IPS-18c (cell line): ENCODE measurements at regions not wholly inside any gene's neighbourhood (a gene's known extent, or its start where the extent isn't known, plus 50 kb on each side); places are given as distances from the start of the nearest gene placed in this dataset.
"Not testable (repeated sequence)": the region's sequence is repeated elsewhere in the genome, so short reads cannot be mapped to it uniquely, and the experiment has no call there.

ENCODE experiments used
- H3K4me3 ChIP-seq: 2 replicates; pipeline ENCODE4 v1.7.0; 2013; ENCODE audit warnings: low read depth, mild to moderate bottlenecking, low read length, moderate library complexity; ENCODE audit not compliant: insufficient read depth
- H3K9me3 ChIP-seq: one replicate; pipeline ENCODE4 v1.6.1; 2013; ENCODE audit warnings: mild to moderate bottlenecking, low read length, moderate library complexity; ENCODE audit not compliant: control insufficient read depth, insufficient read depth

- Histone ChIP-seq H3K9me3 (no peaks in the 10 kb centered on the region), H3K4me3 (no peak overlapping the region)
These were observed 411.7 kb downstream of the KCNRG start for GRCh38 chr13:50426927-50427326.

GRCh38 chr13:50427511-50427910, 412.3 kb downstream of the KCNRG start:
- not testable (repeated sequence) for H3K4me3 ChIP-seq, H3K9me3 ChIP-seq

DNA sequence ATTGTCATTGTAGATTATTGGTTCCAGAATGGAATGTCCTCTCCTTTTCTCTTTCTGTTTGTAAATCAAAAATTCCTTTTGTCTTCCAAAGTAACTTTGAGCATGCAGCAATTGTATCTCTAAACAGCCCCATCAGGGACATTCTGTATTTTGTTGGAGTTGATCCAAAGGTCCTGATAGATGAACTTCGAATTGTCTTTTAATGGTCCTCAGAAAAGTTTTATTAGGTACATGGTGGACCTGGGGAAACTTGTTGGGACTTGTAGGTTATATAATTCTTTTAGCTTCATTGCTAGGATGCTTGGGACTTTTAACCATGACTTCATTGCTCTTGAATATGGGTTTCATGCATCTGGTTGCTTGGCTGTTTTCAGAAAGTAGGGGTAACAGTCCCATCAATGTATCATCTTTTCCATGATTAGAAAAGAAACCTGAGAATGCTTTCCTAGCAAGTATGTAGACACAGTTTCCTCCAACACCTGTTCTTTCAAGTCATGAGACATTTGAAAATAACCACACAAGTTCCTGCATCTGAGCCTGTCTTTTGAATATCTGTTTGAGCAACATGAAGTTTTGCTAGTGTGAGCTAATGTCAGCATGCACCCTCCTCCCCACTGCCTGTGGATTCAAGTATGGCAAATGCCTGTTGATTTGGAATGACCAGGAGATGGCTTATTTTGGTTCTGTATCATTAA, 413.1 kb downstream of the KCNRG start:
- Histone ChIP-seq H3K9me3 (no peaks in the 10 kb centered on the region), H3K4me3 (no peak overlapping the region)

- H3K4me3 ChIP-seq: no peak overlapping the region
- no peaks in the 10 kb centered on the region for H3K9me3 ChIP-seq
These were observed 408.5 kb downstream of the DLEU7 start for GRCh38 chr13:50435011-50435410.

GRCh38 chr13:50437252-50437651, 406.2 kb downstream of the DLEU7 start:
- Histone ChIP-seq H3K4me3 (no peak overlapping the region), H3K9me3 (no peaks in the 10 kb centered on the region)

DNA sequence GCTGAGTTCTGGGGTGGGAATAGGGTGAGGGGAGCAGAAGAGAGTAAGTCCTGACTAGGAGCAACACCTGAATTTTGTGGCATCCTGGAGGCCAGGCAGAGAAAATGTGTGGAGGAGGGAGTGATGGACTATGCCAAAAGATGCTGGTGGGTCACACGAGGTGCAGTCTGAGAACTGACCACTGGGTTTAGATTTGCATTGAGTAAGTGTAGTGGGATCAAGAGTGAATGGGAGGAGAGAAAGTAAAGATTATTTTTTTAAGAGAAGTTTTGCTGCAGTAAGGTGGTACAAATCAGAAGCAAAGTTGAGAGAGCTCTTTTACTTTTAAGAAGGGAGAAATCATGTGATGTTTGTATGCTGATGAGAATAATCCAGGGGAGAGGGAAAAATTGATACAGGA, 405.1 kb downstream of the DLEU7 start:
- no peak overlapping the region for H3K4me3 ChIP-seq
- no peaks in the 10 kb centered on the region for H3K9me3 ChIP-seq

DNA sequence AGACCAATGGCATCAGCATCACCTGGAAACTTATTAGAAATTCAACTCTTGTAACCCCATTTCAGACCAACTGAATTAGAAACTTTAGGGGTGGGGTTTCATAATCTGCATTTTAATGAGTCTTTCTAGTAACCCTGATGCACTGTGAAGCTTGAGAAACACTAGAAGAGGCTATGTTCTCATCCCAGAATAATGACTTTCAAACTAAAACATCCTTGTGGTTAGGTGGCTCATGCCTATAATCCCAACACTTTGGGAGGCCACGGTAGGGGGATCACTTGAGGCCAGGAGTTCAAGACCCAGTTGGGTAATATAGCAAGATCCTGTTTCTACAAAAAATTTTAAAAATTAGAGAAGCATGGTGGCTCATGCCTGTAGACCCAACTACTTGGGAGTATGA, 402.4 kb downstream of the DLEU7 start:
- H3K9me3 ChIP-seq: no peaks in the 10 kb centered on the region
- H3K4me3 ChIP-seq: no peak overlapping the region

DNA sequence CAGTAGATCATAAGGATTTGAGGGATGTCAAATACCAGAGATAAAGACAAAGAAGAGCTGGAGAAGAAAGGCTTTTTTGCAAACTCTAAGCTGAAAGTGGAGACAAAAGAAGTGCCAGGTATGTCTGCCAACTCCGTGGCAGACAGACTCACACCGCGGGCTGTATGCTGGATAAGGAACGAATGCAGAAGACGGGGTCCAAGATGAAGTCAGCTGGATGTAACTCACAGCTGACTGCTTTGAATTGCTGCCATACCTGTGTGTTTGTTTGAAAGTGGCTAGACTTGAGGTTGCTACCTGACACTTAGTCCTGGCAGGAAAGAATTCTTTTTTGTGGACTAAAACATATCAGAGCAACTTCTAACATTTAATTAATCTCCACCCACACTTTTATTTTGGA, 398.8 kb downstream of the DLEU7 start:
- Histone ChIP-seq H3K9me3 (no peaks in the 10 kb centered on the region), H3K4me3 (no peak overlapping the region)

DNA sequence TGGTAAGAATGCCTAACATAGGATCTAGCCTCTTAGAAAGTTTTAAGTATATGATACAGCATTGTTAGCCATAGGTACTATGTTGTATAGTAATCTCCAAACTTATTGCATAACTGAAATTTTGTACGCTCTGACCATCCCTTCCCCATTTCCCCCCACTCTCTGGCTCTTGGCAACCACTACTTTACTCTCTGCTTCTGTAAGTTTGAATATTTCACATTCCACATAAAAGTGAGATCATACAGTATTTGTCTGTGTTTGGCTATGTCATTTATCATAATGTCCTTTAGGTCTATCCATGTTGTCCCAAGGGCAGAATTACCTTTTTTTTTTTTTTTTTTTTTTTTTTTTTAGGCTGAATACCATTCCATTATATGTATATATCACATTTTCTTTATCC, 396.9 kb downstream of the DLEU7 start:
- Histone ChIP-seq H3K9me3 (no peaks in the 10 kb centered on the region), H3K4me3 (no peak overlapping the region)

DNA sequence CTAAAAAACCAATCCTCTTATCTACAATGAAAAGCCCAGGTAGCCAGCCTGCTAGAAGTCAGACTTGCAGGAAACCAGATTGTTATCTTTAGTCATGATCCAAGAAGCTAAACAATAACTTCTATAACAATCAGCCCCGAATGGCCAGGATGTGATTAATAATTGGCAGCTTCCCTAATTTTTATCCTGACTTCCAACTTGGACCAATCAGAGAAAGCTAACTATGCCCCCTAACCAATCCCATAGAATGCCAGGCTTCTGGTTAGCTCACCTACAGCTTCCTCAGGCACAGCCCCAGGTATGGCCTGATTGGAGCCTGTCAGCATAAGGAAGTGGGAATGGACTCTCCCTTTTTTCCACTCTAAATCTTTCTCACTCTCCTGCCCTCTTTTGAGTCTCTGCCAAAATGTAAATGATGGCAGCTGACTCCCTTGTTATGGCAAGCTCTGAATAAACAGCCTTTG, 394.9 kb downstream of the DLEU7 start:
- H3K4me3 ChIP-seq: no peak overlapping the region

DNA sequence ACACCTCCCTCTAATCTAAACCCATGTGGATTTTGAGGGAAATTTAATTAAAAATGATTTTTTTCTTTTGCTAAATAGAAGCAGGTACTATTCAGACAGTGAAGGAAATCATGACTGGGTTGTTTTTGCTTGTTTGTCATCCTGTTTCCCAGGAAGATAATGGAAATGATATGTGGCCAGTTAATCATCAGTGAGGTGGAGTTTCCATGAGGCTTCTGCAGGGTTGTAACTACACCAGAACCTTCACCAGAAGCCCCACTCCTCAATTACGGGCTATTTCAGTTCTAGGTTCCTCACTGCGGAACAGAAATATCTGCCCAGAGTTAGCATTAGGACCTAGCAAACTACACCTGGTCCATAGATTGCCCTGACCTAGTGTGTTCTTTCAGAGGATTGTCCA, 394.0 kb downstream of the DLEU7 start:
- Histone ChIP-seq H3K4me3 (no peak overlapping the region), H3K9me3 (no peaks in the 10 kb centered on the region)

More for the DNA sequence above, 394.9 kb downstream of the DLEU7 start:
- no peaks in the 10 kb centered on the region for H3K9me3 ChIP-seq

DNA sequence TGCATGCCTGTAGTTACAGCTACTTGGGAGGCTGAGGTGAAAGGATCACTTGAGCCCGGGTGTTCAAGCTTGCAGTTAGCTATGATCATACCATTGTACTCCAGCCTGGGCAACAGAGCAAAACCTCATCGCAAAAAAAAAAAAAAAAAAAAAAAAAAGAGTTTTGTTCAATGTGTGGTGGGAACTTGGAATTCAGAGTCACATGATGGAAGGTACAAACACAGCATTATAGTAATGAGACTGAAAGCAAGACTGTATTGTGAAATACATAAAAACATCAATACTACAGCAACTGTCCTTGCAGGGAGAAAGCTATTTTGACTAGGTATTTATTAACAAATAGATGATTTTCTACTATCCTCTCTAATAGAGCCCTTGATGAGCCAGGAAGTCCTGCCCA, 393.2 kb downstream of the DLEU7 start:
- Histone ChIP-seq H3K9me3 (no peaks in the 10 kb centered on the region), H3K4me3 (no peak overlapping the region)

GRCh38 chr13:50451609-50452008, 391.9 kb downstream of the DLEU7 start:
- H3K4me3 ChIP-seq: no peak overlapping the region
- no peaks in the 10 kb centered on the region for H3K9me3 ChIP-seq

DNA sequence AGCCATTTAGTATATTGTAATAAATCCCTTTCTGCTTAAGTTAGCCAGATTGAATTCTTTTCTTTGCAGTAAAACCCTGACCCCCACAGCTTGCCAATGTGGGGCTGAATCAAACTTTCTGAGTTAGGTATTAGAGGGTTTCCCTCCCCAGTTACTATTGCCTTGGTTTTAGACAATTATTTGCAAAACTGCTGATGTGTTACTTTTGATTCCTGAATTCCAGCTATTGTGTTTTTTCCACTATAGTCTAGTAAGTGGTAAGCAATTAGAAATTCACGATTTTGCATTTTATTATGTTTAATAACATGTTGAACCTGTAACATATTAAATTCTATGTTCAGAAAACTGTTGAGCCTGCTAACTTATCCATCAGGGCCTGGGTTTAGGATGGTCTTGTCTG, 391.5 kb downstream of the DLEU7 start:
- H3K9me3 ChIP-seq: no peaks in the 10 kb centered on the region

DNA sequence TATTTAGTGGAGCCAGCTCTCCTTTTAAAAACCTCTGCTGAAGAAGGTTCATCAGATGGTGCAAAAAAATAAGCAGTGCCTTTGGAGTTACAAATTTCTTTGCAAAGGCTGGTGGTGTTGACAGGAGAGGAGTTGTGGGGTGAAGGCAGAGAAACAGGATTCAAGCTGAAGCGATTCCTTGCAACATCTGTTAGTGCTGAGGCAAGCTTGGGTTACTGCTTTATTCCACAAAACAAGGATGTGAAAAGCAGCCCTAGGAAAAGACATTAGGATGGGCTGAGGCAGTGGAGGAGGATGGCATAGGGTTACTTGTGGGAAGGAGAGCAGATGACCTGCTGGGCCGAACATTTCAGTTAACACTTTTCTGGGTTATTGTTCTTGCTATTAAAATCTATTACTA, 390.7 kb downstream of the DLEU7 start:
- H3K9me3 ChIP-seq: no peaks in the 10 kb centered on the region
- no peak overlapping the region for H3K4me3 ChIP-seq

More for the DNA sequence above, 391.5 kb downstream of the DLEU7 start:
- no peak overlapping the region for H3K4me3 ChIP-seq

GRCh38 chr13:50453188-50453587, 390.3 kb downstream of the DLEU7 start:
- H3K9me3 ChIP-seq: no peaks in the 10 kb centered on the region
- no peak overlapping the region for H3K4me3 ChIP-seq

GRCh38 chr13:50456111-50456510, 387.4 kb downstream of the DLEU7 start:
- Histone ChIP-seq H3K9me3 (no peaks in the 10 kb centered on the region), H3K4me3 (no peak overlapping the region)

GRCh38 chr13:50457415-50458393, 385.8 kb downstream of the DLEU7 start:
- Histone ChIP-seq H3K9me3 (no peaks in the 10 kb centered on the region), H3K4me3 (no peak overlapping the region)
